GM18858 (cell line): ENCODE measurements at regions not wholly inside any gene's neighbourhood (a gene's known extent, or its start where the extent isn't known, plus 50 kb on each side); places are given as distances from the start of the nearest gene placed in this dataset.

Experiments
- ATAC-seq: cut with Tn5 transposase; IDR thresholded peaks from one replicate; pipeline ENCODE4 v1.9.1; 2021; ENCODE audit not compliant: unreplicated experiment

- ATAC-seq, result no peak
Measured at GRCh38 chr2:67854103-67854743, 208.6 kb downstream of the C1D start.

GRCh38 chr2:67854798-67855197 lies 208.0 kb downstream of the C1D start:
- ATAC-seq, result no peak

- ATAC-seq, result no peak
Measured at GRCh38 chr2:67856866-67857265, 205.9 kb downstream of the C1D start.

- no peak for ATAC-seq
Measured at GRCh38 chr2:67857836-67858235, 205.0 kb downstream of the C1D start.

GRCh38 chr2:67858886-67859285 lies 203.9 kb downstream of the C1D start:
- ATAC-seq, result no peak

GRCh38 chr2:67865917-67866316 lies 196.9 kb downstream of the C1D start:
- ATAC-seq, result no peak

GRCh38 chr2:67867735-67868134 lies 195.1 kb downstream of the C1D start:
- ATAC-seq, result no peak

- ATAC-seq, result no peak
Measured at GRCh38 chr2:67871686-67872412, 191.0 kb downstream of the C1D start.

GRCh38 chr2:67872481-67872880 lies 190.3 kb downstream of the C1D start:
- no peak for ATAC-seq

GRCh38 chr2:67873916-67874315 lies 188.9 kb downstream of the C1D start:
- no peak for ATAC-seq

GRCh38 chr2:67876176-67876575 lies 186.6 kb downstream of the C1D start:
- ATAC-seq, result no peak

- no peak for ATAC-seq
Measured at GRCh38 chr2:67877301-67877700, 185.5 kb downstream of the C1D start.

- ATAC-seq, result no peak
Measured at GRCh38 chr2:67878743-67879142, 184.1 kb downstream of the C1D start.

GRCh38 chr2:67879586-67880290 lies 183.1 kb downstream of the C1D start:
- no peak for ATAC-seq

GRCh38 chr2:67880291-67880761 lies 182.5 kb downstream of the C1D start:
- ATAC-seq, result no peak

- no peak for ATAC-seq
Measured at GRCh38 chr2:67881816-67882215, 181.0 kb downstream of the C1D start.

GRCh38 chr2:67883316-67884087 lies 179.3 kb downstream of the C1D start:
- ATAC-seq, result no peak

- ATAC-seq, result no peak
Measured at GRCh38 chr2:67888351-67889005, 174.3 kb downstream of the C1D start.

GRCh38 chr2:67889056-67889455 lies 173.7 kb downstream of the C1D start:
- ATAC-seq, result no peak

GRCh38 chr2:67891642-67892041 lies 171.2 kb downstream of the C1D start:
- ATAC-seq, result no peak
